WI38 (cell line): ENCODE measurements at regions not wholly inside any gene's neighbourhood (a gene's known extent, or its start where the extent isn't known, plus 50 kb on each side); places are given as distances from the start of the nearest gene placed in this dataset.
"Not testable (repeated sequence)": the region's sequence is repeated elsewhere in the genome, so short reads cannot be mapped to it uniquely, and the experiment has no call there.

ENCODE experiments used
- H3K4me3 ChIP-seq: 2 replicates; pipeline ENCODE4 v1.5.1; 2011; ENCODE audit warnings: low read depth, mild to moderate bottlenecking, control low read depth, low read length
- CTCF ChIP-seq: IDR thresholded peaks from 2 replicates; pipeline ENCODE4 v1.5.1; 2012; ENCODE audit warnings: low read depth, mild to moderate bottlenecking, control low read depth, low read length

DNA sequence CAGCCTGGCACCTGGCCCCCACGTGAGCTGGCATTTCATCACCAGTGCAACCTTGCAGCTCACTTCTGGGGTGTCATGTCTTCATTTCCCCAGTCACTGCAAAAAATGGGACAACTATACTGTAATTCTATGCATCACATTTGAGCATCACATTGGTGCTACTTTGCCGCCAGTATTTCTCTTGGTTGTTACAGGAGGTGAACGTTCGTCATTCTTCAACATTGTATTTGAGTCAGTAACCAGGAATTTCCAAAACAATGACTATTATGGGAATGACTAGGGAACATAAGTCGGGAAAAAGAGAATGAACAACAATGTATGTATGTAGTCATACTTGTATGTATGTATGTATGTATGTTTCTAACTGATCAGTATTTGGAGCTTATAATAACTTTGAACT, 1278.0 kb downstream of the EFNA5 start:
- TF ChIP-seq CTCF: no peak
- H3K4me3 ChIP-seq: no peak overlapping the region

GRCh38 chr5:106387767-106388166, 1283.0 kb downstream of the EFNA5 start:
- H3K4me3 ChIP-seq: not testable (repeated sequence)

DNA sequence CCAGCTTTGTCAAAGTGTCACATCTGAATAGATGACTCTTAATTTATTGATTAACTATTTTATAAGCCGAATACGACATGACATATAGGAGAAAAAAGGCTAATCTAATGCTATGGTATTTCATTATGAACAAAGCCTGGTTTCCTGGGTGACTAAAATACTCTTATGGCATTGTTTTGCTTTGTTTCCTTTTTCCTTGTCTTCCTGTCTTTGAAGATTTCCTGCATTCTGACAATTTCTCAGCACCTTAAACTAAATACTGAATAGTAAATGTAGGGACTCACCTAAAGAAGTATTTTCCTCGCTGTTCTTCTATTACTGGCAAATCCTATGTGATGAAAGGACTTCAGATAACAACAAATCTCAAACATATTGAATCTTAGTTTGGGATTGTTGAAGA, 1284.5 kb downstream of the EFNA5 start:
- no peak for TF ChIP-seq CTCF
- no peak overlapping the region for H3K4me3 ChIP-seq

DNA sequence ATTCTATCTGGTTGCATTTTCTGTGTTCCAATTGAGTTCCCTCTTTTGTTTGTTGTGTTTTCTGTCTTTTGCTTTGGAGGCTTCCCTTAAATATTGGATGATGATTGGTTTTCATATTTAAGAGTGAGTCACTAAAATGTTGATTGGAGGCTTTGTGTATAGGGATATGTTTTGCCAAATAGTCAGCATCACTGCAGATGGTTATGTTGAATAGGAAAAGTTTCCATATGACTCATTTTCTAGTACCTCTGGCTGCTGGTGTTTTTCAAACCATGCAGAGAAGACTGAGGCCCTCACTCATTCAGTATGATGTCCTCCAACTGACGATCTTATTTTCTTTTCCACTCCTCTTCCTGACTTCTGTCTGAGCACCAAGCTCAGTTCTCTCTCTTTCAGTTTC, 1290.0 kb downstream of the EFNA5 start:
- H3K4me3 ChIP-seq: no peak overlapping the region
- no peak for TF ChIP-seq CTCF

GRCh38 chr5:106376522-106376921, 1294.2 kb downstream of the EFNA5 start:
- TF ChIP-seq CTCF: no peak
- no peak overlapping the region for H3K4me3 ChIP-seq

GRCh38 chr5:106374956-106375355, 1295.8 kb downstream of the EFNA5 start:
- no peak for TF ChIP-seq CTCF
- no peak overlapping the region for H3K4me3 ChIP-seq

DNA sequence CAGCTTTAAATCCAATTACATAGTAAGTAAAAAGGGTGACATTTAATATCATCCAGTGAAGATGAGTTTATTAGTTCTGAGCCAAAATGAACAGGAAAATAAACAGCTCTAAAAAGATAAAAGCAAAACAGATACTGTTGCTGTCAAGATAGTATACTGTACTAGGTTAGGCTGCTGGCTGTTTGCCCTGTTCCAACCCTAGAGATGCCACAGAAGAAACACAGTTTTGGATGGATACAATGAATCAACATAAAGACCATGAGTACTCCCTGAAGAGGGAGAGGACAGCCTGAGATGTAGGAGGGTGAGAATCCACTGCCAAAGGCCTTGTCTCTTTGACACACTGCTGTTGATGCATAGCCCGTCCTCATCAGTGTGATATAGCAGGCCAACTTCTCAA, 1302.7 kb downstream of the EFNA5 start:
- no peak overlapping the region for H3K4me3 ChIP-seq
- TF ChIP-seq CTCF: no peak

- TF ChIP-seq CTCF: no peak
- no peak overlapping the region for H3K4me3 ChIP-seq
These were observed 1303.5 kb downstream of the EFNA5 start for GRCh38 chr5:106367281-106367680.
